Left hindlimb (tissue), 1 donor: ENCODE measurements at regions not wholly inside any gene's neighbourhood (a gene's known extent, or its start where the extent isn't known, plus 50 kb on each side); places are given as distances from the start of the nearest gene placed in this dataset.
"Not testable (repeated sequence)": the region's sequence is repeated elsewhere in the genome, so short reads cannot be mapped to it uniquely, and the experiment has no call there.

Experiments
- DNase-seq: peaks from one replicate; pipeline ENCODE4 v3.0.0-alpha.2; 2018

DNA sequence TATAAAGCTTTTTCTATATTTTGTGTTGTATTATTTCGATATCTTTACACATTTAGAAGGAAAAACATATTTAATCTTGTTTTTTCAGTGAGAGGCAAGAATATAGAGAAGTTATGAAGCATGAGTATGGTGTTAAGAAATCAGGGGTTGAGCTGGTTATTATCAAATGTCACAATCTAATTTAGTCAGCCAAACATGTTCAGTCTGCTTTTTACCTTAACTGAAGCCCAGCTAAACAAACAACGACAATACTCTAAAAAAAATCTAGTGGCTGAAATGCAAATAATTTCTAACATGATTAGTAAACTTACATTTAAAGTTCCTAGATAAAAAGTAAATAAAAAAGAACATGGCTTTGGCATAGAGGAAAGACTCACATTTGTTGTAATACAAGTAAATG is 433.8 kb upstream of the NRSN1 start:
- DNase-seq, result no peak

DNA sequence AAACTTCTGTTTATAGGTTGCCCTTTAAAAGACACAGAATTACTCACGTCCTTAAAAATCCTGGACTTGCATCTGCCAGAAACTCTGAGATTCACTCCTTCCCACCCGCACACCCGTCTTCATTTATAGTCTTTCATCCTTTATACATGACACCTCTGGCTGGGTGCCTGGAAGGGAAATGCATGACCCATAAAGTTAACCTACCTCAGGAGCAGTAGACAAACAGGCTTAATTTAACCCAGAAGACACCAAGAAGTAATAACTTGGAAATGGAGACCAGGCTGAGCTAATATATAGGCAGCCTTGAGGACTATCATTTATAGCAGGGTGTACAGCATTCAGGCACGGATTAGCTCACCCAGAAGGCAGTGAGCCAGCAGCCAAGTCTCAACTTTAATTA is 429.0 kb upstream of the NRSN1 start:
- DNase-seq, result peak; percentile 61

DNA sequence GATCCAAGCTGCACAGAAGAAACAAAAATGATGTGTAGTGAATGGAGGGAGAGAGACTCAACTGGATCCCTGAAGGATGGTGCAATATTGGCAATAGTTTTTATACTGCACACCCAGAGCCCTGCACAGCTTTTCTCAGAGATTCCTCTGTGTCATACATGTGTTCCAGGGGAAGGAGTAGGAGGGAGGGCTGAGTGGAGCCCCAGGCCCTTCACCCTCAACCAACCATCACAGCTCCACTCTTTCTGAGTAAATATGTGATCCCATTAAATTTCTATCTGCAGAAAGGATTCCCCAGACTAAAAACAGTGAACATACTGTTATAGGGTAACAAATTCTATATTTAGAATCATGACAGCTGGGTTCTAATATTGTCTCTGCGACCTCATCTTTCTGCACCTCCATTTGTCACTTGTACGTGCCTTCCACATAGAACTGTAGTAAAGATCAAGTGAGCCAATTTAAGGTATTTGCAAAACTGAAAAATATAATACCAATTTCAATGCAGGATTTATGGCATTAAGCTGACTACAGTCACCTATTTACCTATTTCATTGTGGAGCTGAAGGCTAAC is 421.4 kb upstream of the NRSN1 start:
- no peak for DNase-seq

DNA sequence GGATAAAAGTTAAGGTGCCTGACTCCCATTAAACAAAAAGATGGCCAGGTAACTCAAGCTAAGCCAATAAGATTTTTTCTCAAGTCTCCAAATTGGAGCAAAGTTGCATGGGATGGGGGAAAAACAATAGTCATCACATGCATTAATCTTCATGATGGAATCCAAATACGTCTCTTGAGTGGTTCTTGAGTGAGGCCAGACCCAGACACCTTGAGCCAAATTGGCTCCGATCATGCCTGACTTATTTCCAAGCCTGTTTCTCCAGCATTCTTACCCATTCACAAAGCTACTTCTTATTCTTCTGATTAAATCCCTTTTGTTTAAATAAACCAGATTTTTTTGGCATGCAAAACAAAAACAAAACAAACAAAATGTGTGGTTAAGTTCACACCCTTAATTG is 420.3 kb upstream of the NRSN1 start:
- no peak for DNase-seq

DNA sequence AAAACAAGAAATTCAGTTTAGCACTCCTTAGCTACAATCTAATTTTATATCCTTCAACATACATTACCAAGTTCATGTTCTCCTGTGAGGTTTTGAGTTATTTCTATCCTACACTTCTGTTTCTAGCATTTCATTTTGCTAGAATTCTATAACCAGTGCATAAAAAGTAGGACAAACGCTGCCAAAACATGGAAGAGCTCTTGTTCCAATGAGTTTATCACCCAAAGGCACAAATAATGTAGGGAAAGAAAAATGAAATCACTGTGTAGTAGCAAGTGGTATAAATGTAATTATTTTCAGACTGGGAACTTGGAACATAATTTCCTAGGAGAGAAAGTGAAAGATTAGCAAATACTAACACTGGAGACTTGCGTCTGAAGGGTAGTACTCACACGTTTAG is 413.3 kb upstream of the NRSN1 start:
- no peak for DNase-seq

DNA sequence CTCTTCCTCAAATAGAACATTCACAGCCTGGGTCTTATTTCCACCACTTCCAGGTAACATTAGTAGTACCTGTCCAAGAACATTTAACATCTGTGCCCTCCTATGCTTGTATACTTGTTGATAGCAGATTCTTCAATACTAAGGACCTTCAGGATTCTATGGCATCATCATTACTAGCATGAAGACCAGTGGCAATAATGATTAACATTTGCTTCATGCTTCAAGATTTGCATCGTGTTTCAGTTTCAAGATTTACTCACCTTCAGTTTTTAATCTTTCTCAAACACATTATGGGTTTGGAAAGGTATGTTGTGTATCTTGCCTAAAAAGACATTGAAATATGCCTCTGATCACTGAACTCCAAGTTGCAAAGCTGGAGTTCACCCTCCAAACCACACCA is 412.8 kb upstream of the NRSN1 start:
- DNase-seq, result no peak

DNA sequence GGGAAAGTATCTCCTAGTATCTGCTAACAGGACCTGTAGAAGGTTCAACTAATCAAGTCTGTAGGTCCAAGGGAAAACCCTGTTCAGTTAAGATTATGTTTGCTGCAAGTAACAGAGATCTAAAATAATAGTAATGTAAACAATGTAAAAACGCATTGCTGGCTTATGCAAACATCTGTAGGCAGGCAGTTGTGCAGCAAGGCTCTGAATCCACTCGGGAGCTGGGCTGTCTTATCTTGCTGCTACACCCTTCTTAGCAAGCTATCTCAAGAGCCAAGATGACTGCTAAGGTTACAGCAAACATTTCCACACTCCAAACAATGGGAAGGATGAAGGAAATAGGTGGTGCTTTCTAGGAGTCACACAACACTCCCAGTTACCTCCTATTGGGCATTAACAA is 397.3 kb upstream of the NRSN1 start:
- no peak for DNase-seq

DNA sequence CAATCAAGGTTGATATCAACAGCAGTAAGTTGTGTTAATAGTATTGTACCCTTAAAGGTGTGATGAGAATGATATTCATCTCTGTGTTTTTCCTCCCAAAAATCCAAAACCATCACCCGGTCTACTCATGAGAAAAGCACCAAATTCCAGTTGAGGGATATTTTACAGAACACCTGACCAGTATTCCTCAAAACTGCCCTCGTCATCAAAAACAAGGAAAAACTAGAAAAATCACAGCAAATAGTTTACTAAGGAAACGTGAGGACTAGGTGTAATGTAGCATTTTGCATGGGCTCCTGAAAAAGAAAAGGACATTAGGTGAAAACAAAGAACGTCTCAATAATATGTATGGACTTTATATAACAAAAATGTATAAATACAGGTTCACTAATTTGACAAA is 394.4 kb upstream of the NRSN1 start:
- DNase-seq, result no peak

DNA sequence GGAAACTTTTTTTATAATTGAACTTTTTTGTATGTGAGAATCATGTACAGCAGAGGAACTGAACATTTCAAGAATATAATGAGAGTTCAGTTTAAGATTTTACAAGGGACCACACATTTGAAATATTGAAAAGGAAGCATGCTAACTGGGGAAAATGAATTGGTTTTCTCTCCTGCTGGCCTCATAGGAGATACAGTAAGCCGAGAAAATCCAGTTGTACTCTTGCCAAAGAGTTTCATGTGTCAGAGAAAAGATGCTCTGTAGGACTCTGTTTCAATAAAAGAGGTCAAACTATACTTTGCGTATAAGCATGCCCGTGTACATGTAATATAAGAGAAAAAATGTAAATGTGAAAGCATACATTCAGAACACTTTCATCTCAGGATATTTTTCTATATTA is 393.5 kb upstream of the NRSN1 start:
- no peak for DNase-seq

DNA sequence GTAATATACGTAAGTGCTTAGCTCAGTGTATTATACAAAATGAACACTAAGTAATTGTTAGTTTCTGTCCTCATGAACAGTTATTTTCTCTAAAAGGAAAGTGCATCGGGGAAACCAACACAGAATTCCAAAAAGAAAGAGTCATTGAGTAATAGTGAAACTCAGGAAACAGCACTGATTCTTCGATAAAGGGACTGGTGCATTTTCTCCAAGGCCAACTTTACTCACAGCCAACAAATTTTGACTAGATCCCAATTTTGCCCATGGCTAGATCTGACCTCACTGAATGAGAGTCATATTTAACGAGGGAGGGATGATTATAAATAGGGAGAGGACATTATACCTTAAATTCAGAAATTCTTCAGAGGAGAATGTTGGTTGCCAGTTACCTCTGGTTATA is 390.9 kb upstream of the NRSN1 start:
- DNase-seq, result no peak

DNA sequence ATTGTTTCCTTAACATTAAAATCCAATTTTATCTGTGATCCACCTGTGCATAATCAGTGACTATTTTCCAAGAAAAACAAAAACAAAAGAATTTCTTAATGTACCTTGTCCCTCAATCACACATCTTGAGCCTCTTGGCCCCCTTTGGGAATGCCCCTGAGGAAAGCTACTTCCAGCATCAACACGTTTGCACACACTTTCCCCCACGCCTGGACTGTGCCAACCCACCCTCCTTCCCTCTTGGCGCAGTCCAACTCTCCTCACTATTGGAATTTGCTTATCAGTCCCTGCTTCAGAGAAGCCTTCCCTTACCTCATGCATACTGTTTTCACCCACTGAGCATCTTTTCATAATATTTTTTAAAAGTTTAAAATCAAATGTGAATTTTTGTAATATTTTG is 389.4 kb upstream of the NRSN1 start:
- no peak for DNase-seq

DNA sequence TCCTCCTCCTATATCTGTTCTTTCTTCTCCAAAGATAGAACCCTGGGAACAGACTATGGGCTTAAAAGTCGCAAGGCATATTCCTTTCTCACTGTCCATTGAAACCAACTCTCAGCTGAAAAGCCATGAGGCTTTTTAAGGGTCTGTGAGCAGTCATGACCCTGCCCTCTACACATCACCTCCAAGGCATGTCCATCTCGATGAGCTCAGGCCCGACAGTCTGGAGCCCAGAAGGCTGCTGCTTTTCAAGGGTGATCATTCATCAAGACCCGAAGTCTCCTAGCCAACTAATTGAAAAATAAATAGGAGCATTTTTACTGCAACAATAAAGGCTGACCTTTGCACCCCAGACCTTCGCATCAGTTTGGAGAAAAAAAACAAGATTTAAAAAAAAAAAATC is 378.8 kb upstream of the NRSN1 start:
- no peak for DNase-seq

DNA sequence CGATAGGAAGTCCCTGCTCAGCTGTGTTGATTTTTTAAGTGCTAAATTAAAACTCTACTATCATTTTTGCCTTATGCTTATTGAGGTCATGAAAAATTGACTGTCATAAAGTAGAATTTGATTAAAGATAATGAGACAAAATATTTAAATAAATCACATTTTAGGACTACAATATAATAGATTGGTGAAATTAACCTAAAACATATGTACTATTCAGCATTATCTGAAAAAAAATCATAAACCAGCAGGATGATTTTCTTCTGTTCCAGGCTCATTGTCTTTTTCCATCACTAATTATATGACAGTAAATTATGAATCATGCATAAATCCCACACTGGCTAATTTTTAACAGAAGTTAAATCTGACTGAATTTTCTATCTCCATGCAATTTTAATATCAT is 373.6 kb upstream of the NRSN1 start:
- no peak for DNase-seq

DNA sequence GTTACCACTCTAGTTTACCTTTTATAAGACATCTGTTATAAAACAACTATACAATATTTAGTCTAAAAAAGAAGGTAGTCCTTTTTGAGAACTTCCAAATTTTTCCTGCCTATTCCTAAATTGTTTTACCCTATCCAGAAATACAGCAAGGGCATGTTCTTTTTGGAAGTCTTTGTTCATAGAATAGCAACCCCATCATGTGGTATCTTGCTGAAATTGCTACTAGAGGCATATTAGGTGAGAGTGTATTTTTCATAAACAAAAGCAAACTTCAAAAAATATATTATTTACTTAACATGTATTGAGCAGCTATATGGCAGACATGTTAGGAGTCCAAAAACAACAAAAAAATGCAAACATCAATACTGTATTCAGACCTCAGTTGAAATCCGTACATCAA is 371.8 kb upstream of the NRSN1 start:
- no peak for DNase-seq

DNA sequence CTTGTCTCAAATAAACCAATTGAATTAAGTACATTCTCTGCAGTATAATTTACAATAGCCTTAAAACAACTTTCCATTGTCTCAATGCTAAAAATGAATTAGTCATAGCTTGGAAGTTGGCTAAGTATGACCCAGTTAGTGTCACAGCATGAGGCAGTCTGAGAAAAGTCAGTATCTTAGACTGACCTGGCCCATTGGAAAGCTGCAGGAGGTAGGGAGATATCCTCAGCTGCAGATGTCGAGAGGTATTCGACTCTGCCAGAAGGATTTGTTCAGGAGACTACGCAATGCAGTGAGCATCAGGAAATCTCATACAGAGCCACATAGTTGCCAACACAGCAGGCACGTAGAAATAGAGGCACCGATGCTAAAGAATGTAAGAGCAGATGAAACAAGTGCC is 350.9 kb upstream of the NRSN1 start:
- no peak for DNase-seq

DNA sequence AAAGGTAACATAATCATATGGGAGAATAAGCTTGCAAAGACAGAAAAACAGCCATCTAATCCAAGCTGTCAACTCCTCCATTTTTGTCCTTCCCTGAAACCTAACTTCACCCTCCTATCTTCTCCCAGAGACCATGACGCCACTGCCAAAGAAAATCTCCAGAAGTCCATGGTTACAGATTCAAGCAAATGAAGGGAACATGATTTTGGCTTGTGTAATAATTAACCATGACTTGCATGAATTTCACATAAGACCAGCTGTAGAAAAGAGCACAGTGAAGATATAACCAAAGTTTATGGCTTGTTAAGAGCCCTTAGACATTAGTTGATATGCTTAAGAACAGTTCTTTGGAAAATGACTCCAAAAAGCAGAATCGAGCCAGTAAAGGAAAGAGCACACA is 342.1 kb upstream of the NRSN1 start:
- DNase-seq, result no peak

DNA sequence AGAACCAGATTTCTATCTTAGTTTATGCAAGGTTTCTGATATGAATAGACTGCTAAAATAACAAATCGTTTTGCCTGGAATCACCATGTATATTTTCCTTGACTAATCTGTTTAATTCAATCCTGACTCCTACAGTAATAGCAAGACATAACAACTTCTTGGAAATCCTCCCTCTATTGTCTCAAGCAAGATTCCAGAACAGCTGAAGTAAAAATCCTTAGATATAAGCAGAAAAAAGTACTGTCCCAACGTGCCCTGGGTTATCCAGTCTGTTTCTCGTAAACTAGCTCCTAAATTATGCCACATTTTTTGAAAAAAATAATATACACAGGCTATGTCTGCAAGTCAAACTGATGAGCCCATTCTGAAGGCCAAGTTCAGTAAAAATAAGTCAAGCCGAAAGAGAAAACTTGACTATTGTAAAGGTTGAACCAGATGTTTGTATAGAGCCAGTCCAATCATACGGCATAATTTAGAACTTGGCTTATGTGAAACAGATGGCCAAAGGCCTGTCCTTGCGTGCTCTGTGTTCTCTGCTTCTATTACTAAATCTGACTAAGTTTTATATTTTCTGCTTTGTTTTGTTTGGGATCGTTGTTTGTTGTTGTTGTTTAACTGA is 341.6 kb upstream of the NRSN1 start:
- no peak for DNase-seq

DNA sequence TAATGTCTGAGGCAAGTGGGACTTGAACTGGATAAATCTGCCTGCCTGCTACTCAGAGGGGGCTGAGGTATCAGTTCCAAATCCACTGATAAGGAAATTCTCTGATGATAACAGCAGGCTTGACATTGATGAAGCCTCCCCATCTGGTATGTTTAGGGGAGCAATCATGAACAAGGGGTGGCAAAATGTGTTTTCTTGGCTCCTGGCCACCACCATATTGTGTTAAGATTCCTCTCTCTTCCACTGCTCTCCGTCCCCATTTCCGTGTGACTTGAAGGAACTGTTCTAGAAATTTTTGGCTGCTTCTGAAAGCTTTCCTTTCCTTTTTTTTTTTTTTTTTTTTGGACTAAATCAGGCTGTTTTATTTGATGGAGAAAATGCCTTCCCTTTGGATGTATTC is 335.3 kb upstream of the NRSN1 start:
- DNase-seq, result no peak

DNA sequence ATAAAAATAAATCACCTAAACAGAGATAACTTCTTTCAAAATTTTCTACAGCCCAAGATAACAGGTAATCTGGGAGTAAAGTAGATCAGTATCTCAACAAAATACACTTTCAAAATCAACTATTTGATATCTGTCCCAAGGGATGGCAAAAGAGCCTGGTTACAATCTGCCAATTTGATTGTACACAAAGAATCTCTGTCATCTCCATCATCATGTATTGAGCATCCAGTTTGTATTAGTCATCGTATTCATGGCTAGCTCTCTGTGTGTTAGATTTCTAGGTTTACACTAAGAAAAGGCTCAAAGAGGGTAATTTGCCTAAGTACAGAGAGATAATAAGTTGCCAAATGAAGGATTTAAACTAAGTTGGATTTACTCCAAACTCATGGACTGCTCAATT is 329.0 kb upstream of the NRSN1 start:
- no peak for DNase-seq

DNA sequence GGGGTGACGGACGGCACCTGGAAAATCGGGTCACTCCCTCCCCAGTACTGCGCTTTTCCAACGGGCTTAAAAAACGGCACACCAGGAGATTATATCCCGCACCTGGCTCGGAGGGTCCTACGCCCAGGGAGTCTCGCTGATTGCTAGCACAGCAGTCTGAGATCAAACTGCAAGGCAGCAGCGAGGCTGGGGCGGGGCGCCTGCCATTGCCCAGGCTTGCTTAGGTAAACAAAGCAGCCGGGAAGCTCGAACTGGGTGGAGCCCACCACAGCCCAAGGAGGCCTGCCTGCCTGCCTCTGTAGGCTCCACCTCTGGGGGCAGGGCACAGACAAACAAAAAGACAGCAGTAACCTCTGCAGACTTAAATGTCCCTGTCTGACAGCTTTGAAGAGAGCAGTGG is 321.7 kb upstream of the NRSN1 start:
- DNase-seq, result not testable (repeated sequence)

DNA sequence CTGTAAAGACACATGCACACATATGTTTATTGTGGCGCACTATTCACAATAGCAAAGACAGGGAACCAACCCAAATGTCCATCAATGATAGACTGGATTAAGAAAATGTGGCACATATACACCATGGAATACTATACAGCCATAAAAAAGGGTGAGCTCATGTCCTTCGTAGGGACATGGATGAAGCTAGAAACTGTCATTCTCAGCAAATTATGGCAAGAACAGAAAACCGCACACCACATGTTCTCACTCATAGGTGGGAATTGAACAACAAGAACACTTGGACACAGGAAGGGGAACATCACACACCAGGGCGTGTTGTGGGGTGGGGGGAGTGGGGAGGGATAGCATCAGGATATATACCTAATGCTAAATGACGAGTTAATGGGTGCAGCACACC is 304.9 kb upstream of the NRSN1 start:
- not testable (repeated sequence) for DNase-seq

DNA sequence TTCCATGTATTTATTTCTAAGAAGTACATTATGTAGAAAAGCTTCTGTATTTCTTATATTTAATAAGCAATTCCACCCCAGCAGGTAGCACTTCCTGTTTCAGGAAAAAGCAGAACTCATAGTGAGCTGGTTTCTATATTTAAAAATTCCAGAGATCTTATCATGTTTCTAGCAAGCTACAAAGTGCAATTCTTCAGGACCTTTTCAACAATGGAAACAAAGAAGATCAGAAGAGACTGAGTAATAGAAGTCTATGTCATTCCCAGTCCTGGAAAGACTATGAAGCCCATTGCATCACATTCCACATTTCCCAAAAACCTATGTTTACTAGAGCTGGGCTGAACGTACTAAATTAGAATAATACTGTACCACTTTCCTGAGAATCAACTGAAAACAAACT is 302.6 kb upstream of the NRSN1 start:
- no peak for DNase-seq

DNA sequence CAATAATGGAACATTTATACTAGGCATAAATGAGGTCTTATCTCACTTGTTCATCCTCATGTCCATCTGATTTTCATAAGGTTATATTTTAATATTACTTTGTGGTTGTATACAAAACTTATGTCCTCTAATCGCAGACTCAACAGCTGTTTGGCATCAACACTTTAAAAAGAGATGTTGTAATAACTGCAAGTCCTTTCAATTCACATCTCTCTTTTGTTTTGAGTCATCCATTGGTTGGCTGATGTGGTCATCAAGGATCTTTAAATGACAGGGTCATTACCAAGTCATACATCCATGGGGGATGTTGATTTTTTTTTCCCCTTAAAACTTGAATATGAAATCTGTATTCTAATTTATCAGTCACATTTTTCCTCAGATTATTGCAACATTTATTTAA is 299.4 kb upstream of the NRSN1 start:
- no peak for DNase-seq

DNA sequence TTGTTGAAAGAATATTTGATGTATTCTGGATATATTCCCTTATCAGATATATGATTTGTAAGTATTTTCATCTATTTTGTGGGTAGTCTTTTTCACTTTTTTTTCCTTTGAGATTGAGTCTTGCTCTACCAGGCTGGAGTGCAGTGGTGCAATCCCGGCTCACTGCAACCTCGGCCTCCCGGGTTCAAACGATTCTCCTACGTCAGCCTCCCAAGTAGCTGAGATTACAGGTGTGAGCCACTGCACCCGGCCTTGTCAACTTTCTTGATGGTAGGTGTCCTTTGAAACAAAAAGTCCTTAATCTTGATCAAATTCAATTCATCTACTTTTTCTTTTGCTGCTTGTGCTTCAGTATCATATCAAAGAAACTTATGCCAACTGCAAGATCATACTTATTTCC is 297.2 kb upstream of the NRSN1 start:
- DNase-seq, result no peak

DNA sequence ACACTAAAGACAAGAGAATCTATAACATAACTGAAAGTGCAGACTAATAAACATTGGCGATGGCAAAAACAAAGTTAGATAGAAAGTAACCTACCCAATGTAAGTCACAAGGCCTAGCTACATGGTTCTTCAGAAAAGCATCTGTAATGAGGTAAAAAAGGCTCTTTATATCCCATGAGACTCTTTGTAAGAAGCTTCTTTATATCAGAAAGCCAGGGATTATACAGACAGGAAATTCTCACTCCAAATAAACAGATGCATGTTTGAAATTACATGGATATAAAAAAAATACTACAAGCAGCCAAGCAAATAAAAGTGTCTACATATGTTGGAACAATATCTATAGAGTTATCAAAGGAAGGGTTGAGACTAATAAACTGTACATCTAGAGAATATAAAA is 284.9 kb upstream of the NRSN1 start:
- no peak for DNase-seq

DNA sequence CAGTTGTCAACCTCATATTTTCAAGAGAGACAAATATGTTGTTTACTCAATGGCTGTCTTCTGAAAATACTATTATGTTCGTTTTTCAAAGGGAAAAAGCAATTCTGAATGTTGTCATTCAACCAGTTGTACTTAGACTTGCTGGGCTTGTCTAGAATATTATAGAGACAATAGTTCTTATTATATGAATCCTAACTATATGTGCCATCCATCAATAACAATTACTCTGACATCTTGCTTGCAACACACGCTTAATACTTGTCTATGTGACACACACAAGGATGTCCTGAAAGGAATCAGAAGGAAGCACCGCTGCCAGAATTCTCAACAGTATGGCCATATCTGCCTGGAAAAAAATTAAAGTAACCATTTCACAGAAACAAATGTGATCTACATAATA is 283.3 kb upstream of the NRSN1 start:
- no peak for DNase-seq
